Activated naive CD4-positive, alpha-beta T cell (primary cell): ENCODE measurements at regions not wholly inside any gene's neighbourhood (a gene's known extent, or its start where the extent isn't known, plus 50 kb on each side); places are given as distances from the start of the nearest gene placed in this dataset.

ENCODE experiments used
- DNase-seq, 4 experiments: peaks; one replicate each; lab custom pipeline; 2025; lab: John Stamatoyannopoulos, UW

GRCh38 chr22:49047447-49047846, 780.2 kb downstream of the BRD1 start:
- no peak for DNase-seq

GRCh38 chr22:49046546-49047361, 780.9 kb downstream of the BRD1 start:
- peak in 1 of 4 experiments; percentile 5 for DNase-seq

GRCh38 chr22:49046000-49046545, 781.6 kb downstream of the BRD1 start:
- no peak for DNase-seq

GRCh38 chr22:49045276-49045675, 782.4 kb downstream of the BRD1 start:
- no peak for DNase-seq

- DNase-seq = no peak
Observed at GRCh38 chr22:49044776-49045175, 782.9 kb downstream of the BRD1 start.

- DNase-seq = no peak
Observed at GRCh38 chr22:49044091-49044490, 783.6 kb downstream of the BRD1 start.

- DNase-seq = no peak
Observed at GRCh38 chr22:49042877-49043859, 784.5 kb downstream of the BRD1 start.

GRCh38 chr22:49042066-49042465, 785.6 kb downstream of the BRD1 start:
- DNase-seq = no peak

- no peak for DNase-seq
Observed at GRCh38 chr22:49040754-49041467, 786.8 kb downstream of the BRD1 start.

- DNase-seq = no peak
Observed at GRCh38 chr22:49040111-49040510, 787.6 kb downstream of the BRD1 start.

GRCh38 chr22:49039625-49040024, 788.0 kb downstream of the BRD1 start:
- DNase-seq = no peak

GRCh38 chr22:49037701-49038245, 789.9 kb downstream of the BRD1 start:
- no peak for DNase-seq

GRCh38 chr22:49036513-49036912, 791.2 kb downstream of the BRD1 start:
- no peak for DNase-seq

GRCh38 chr22:49035818-49036457, 791.7 kb downstream of the BRD1 start:
- DNase-seq = no peak

- DNase-seq = no peak
Observed at GRCh38 chr22:49034836-49035817, 792.5 kb downstream of the BRD1 start.

- DNase-seq = no peak
Observed at GRCh38 chr22:49033616-49034015, 794.1 kb downstream of the BRD1 start.

- DNase-seq = no peak
Observed at GRCh38 chr22:49032821-49033220, 794.9 kb downstream of the BRD1 start.

- DNase-seq = no peak
Observed at GRCh38 chr22:49031746-49032330, 795.8 kb downstream of the BRD1 start.

GRCh38 chr22:49028111-49028510, 799.6 kb downstream of the BRD1 start:
- DNase-seq = no peak

- no peak for DNase-seq
Observed at GRCh38 chr22:49027368-49027670, 800.4 kb downstream of the BRD1 start.
